AG09309 (cell line): ENCODE measurements at regions not wholly inside any gene's neighbourhood (a gene's known extent, or its start where the extent isn't known, plus 50 kb on each side); places are given as distances from the start of the nearest gene placed in this dataset.

Experiments
- DNase-seq: peaks from one replicate; pipeline ENCODE4 v3.0.0-alpha.2; 2010; ENCODE audit warnings: low read depth
- H3K4me3 ChIP-seq: 2 replicates; pipeline ENCODE4 v1.5.1; 2011; ENCODE audit warnings: mild to moderate bottlenecking, low read depth, low read length, moderate library complexity; ENCODE audit not compliant: control insufficient read depth
- TF ChIP-seq, protein P1 (sequence below): IDR thresholded peaks from 2 replicates; pipeline ENCODE4 v1.5.1; 2011; ENCODE audit warnings: mild to moderate bottlenecking, low read depth, low read length, inconsistent platforms; ENCODE audit not compliant: insufficient read depth, control insufficient read depth; ENCODE audit errors: missing control alignments

- TF ChIP-seq, protein P1, sequence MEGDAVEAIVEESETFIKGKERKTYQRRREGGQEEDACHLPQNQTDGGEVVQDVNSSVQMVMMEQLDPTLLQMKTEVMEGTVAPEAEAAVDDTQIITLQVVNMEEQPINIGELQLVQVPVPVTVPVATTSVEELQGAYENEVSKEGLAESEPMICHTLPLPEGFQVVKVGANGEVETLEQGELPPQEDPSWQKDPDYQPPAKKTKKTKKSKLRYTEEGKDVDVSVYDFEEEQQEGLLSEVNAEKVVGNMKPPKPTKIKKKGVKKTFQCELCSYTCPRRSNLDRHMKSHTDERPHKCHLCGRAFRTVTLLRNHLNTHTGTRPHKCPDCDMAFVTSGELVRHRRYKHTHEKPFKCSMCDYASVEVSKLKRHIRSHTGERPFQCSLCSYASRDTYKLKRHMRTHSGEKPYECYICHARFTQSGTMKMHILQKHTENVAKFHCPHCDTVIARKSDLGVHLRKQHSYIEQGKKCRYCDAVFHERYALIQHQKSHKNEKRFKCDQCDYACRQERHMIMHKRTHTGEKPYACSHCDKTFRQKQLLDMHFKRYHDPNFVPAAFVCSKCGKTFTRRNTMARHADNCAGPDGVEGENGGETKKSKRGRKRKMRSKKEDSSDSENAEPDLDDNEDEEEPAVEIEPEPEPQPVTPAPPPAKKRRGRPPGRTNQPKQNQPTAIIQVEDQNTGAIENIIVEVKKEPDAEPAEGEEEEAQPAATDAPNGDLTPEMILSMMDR = no peak
- no peak for DNase-seq
- H3K4me3 ChIP-seq = no peak overlapping the region
These were observed 273.8 kb upstream of the MVB12B start for GRCh38 chr9:126052791-126053190.

DNA sequence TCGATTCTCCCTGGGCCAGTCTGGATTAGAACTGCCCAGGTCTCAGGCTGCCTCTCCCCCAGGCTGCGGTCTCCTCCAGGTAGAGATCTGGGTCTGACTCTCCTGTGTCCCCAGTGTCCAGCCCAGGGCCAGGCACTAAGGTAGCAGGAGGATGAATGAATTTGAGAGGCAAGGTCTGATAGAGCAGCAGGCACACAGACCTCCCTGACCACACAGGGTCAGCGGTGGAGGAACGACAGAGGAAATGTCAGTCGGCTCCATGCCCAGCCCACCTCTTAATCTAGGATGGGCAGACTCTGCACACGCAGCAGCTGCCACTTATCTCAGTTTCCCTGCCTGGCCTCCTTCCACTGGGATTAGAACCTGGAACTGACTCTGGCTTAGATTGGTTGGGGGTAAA, 272.7 kb upstream of the MVB12B start:
- no peak overlapping the region for H3K4me3 ChIP-seq
- TF ChIP-seq, protein P1 = no peak

GRCh38 chr9:126055381-126055985, 271.1 kb upstream of the MVB12B start:
- no peak for DNase-seq

More for the DNA sequence above, 272.7 kb upstream of the MVB12B start:
- no peak for DNase-seq

GRCh38 chr9:126056312-126057021, 270.2 kb upstream of the MVB12B start:
- TF ChIP-seq, protein P1 = no peak
- no peak overlapping the region for H3K4me3 ChIP-seq
- DNase-seq = no peak

More at GRCh38 chr9:126055381-126055985, 271.1 kb upstream of the MVB12B start:
- TF ChIP-seq, protein P1 = no peak
- H3K4me3 ChIP-seq = no peak overlapping the region

DNA sequence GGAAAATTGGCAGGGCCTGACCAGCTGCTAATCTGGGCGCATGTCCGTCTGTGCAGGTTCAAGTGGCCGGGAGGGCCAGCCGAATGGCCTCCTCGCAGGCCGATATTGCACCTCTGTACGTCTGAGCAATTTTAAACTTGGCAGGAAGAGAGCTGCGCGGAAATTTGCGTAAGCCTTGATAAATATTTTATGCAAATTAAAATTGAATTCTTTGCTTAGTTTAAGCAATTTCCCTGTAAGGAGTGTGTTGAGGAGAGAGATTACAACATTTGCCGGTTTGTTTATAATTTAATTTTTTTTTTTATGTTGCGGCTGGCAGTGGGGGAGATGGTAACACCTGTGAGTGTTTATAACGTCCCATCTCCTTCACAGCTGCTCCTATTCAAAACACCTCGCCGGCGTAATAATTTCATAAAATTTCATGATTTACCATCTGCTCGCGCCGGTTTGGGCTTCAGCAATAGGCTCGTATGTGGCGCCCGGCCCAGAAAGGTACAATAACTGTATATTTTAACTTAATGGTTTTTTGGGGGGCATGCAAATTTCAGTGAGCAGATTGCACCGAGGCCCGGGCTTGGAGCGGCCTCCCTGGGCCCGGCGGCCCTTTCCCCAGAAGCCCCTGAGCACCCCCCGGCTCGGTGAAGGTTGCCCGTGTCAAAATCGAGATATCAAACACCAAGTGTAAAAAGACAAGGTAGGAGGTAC, 269.4 kb upstream of the MVB12B start:
- no peak for DNase-seq
- TF ChIP-seq, protein P1 = no peak
- no peak overlapping the region for H3K4me3 ChIP-seq

DNA sequence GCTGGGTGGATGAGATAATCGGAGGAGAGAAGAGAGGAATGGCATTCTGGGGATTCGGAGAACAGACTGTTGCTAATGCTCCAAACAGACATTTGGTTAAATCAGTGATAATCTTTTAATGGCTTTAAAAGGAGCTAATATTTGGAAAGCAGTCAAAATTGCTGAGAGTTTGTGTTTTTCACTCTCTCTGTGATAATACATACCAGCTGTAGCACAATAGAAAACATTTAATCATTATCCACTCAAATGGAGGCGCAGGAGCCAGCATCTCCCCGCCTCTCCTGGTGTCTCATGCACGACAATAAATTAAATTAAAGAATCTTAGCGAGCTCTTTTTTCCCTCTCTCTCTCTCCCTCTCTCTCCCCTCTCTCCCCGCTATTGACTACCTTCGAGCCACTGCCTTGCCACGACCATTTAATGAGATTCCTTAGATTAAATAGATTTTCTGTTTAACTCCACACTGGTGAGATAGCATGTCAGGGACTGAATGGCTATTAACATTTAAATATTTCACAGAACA, 268.6 kb upstream of the MVB12B start:
- TF ChIP-seq, protein P1 = no peak
- no peak overlapping the region for H3K4me3 ChIP-seq
- no peak for DNase-seq
